ENCODE measurements at regions not wholly inside any gene's neighbourhood (a gene's known extent, or its start where the extent isn't known, plus 50 kb on each side); places are given as distances from the start of the nearest gene placed in this dataset.
"Not testable (repeated sequence)": the region's sequence is repeated elsewhere in the genome, so short reads cannot be mapped to it uniquely, and the experiment has no call there.

- H3K36me3 ChIP-seq; H3K4me1 ChIP-seq; intact Hi-C loops (cut with DNase I; ENCODE audit: low total_unique reads); H3K27me3 ChIP-seq; H3K4me3 ChIP-seq; H3K9me3 ChIP-seq; DNase-seq; H3K27ac ChIP-seq: not testable (repeated sequence)
Measured at GRCh38 chr10:46095943-46096342, 49.9 kb upstream of the MSMB start.

- intact Hi-C loops (cut with DNase I; ENCODE audit: low total_unique reads): no loop called here
- H3K27ac ChIP-seq: no peak overlapping the region
Measured at GRCh38 chr10:46096446-46096845, 50.4 kb upstream of the MSMB start.

GRCh38 chr10:46096909-46097575 is 51.0 kb upstream of the MSMB start:
- DNase-seq: no peak
- no peak for TF ChIP-seq CTCF (IDR thresholded peaks at IDR 0.05)
- intact Hi-C loops (cut with DNase I; ENCODE audit: low total_unique reads): no loop called here

More at GRCh38 chr10:46096446-46096845, 50.4 kb upstream of the MSMB start:
- no peaks in the 10 kb centered on the region for H3K9me3 ChIP-seq
- no peak overlapping the region for H3K4me3 ChIP-seq
- DNase-seq: no peak
- H3K36me3 ChIP-seq: no peaks in the 10 kb centered on the region
- H3K4me1 ChIP-seq: no peaks in the 10 kb centered on the region
- H3K27me3 ChIP-seq: peaks cover 0 to 6% of the 10 kb centered on the region in 2 donors
- TF ChIP-seq CTCF (IDR thresholded peaks at IDR 0.05): no peak

GRCh38 chr10:46097576-46098317 is 51.7 kb upstream of the MSMB start:
- intact Hi-C loops (cut with DNase I; ENCODE audit: low total_unique reads): no loop called here
- H3K4me1 ChIP-seq: no peaks in the 10 kb centered on the region

More at GRCh38 chr10:46096909-46097575, 51.0 kb upstream of the MSMB start:
- H3K4me3 ChIP-seq: no peak overlapping the region
- no peak overlapping the region for H3K27ac ChIP-seq
- no peaks in the 10 kb centered on the region for H3K9me3 ChIP-seq
- peaks cover 0 to 6% of the 10 kb centered on the region in 2 donors for H3K27me3 ChIP-seq
- H3K4me1 ChIP-seq: no peaks in the 10 kb centered on the region
- no peaks in the 10 kb centered on the region for H3K36me3 ChIP-seq

GRCh38 chr10:46098386-46098785 is 52.3 kb upstream of the MSMB start:
- Histone ChIP-seq H3K4me3 (no peak overlapping the region), H3K27ac (no peak overlapping the region), H3K36me3 (no peaks in the 10 kb centered on the region), H3K4me1 (no peaks in the 10 kb centered on the region), H3K27me3 (peaks cover 0 to 6% of the 10 kb centered on the region in 2 donors), H3K9me3 (no peaks in the 10 kb centered on the region)
- no peak for DNase-seq
- intact Hi-C loops (cut with DNase I; ENCODE audit: low total_unique reads): no loop called here
- no peak for TF ChIP-seq CTCF (IDR thresholded peaks at IDR 0.05)

More at GRCh38 chr10:46097576-46098317, 51.7 kb upstream of the MSMB start:
- no peak for TF ChIP-seq CTCF (IDR thresholded peaks at IDR 0.05)
- Histone ChIP-seq H3K27ac (no peak overlapping the region), H3K4me3 (no peak overlapping the region), H3K36me3 (no peaks in the 10 kb centered on the region), H3K27me3 (peaks cover 0 to 6% of the 10 kb centered on the region in 2 donors), H3K9me3 (no peaks in the 10 kb centered on the region)
- DNase-seq: no peak

- H3K4me3 ChIP-seq; H3K4me1 ChIP-seq; DNase-seq; intact Hi-C loops (cut with DNase I; ENCODE audit: low total_unique reads); H3K27ac ChIP-seq; H3K9me3 ChIP-seq; H3K36me3 ChIP-seq; H3K27me3 ChIP-seq: not testable (repeated sequence)
Measured at GRCh38 chr10:46098925-46099324, 52.9 kb upstream of the MSMB start.

Measured in tibial artery (tissue), 4 donors.